ENCODE measurements at regions not wholly inside any gene's neighbourhood (a gene's known extent, or its start where the extent isn't known, plus 50 kb on each side); places are given as distances from the start of the nearest gene placed in this dataset.

- TF ChIP-seq CTCF (conservative IDR thresholded peaks at IDR 0.05 in 1 of 2, IDR thresholded peaks at IDR 0.05 in 1 of 2; ENCODE audit: low read depth in 1 of 2, low read length in 2 of 2), result no peak
- no peak for TF ChIP-seq EZH2 (IDR thresholded peaks at IDR 0.05; ENCODE audit: low read length, missing control alignments)
These were observed 497.2 kb upstream of the CDH5 start for GRCh38 chr16:65869261-65869660.
